ENCODE measurements at regions not wholly inside any gene's neighbourhood (a gene's known extent, or its start where the extent isn't known, plus 50 kb on each side); places are given as distances from the start of the nearest gene placed in this dataset.

DNA sequence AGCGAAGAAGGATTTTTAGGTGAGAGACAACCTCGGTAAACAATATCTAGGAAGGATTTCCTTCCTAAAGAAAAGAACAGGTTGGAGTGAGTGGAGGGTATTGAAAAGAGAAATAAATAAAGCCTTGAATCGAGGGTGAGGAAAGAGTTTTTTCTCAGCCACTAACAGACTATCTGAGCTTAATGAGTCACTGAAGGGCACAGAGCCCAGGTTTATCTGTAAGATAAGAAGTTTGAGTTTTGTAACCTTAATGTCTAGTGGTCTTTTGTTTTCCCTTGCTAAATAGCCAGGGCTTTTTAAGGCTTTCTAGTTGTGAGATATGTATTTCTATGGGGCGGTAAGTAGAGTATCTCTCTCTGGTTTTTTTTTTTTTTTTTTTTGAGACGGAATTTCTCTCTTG lies 394.5 kb upstream of the KIRREL3 start:
- Histone ChIP-seq H2AK9ac (replicated peaks; ENCODE audit: low read depth, low read length, poor library complexity) (no peak overlapping the region), H3K4me3 (ENCODE audit: insufficient read depth, low read depth, low read length) (no peak overlapping the region), H2BK120ac (ENCODE audit: low read depth, low read length) (no peak overlapping the region), H2BK5ac (ENCODE audit: low read depth, low read length, poor library complexity, severe bottlenecking) (no peak overlapping the region), H3K18ac (ENCODE audit: low read depth, low read length) (no peak overlapping the region), H3K9me3 (ENCODE audit: control insufficient read depth, insufficient read depth, low read length) (no peaks in the 10 kb centered on the region), H3K4me2 (ENCODE audit: low read depth, low read length) (no peak overlapping the region), H2AK5ac (ENCODE audit: low read depth, low read length) (no peak overlapping the region), H2AFZ (replicated peaks; ENCODE audit: low read length, poor library complexity) (no peak overlapping the region), H3K27ac (ENCODE audit: insufficient read depth, low read length) (no peak overlapping the region), H3K14ac (replicated peaks; ENCODE audit: low read depth, low read length) (no peak overlapping the region), H4K91ac (ENCODE audit: insufficient read depth, low read depth, low read length) (no peak overlapping the region), H3K36me3 (ENCODE audit: control insufficient read depth, insufficient read depth, low read length) (no peaks in the 10 kb centered on the region), H3K56ac (ENCODE audit: extremely low read depth, insufficient read depth, low read length) (no peak overlapping the region), H2BK15ac (ENCODE audit: low read depth, low read length) (no peak overlapping the region), H3K27me3 (ENCODE audit: control insufficient read depth, insufficient read depth, low read length) (no peaks in the 10 kb centered on the region), H3K9ac (ENCODE audit: low read depth, low read length) (no peak overlapping the region), H2BK20ac (ENCODE audit: low read depth, low read length) (no peak overlapping the region), H4K5ac (ENCODE audit: low read depth, low read length) (no peak overlapping the region), H4K20me1 (ENCODE audit: insufficient read depth, low read length) (no peaks in the 10 kb centered on the region), H3K9me1 (ENCODE audit: insufficient read depth, low read length) (no peaks in the 10 kb centered on the region), H3K79me1 (ENCODE audit: low read depth in 1 of 2, low read length in 2 of 2) (no peaks in the 10 kb centered on the region), H4K8ac (ENCODE audit: low read depth in 2 of 2, low read length in 2 of 2) (no peak overlapping the region), H3K23ac (ENCODE audit: low read depth, low read length) (no peak overlapping the region), H3K4ac (ENCODE audit: low read depth, low read length) (no peak overlapping the region), H3K4me1 (ENCODE audit: control insufficient read depth, insufficient read depth, low read length) (no peaks in the 10 kb centered on the region)
- WGBS, 2 experiments (ENCODE audit: extremely low coverage in 2 of 2, insufficient read length in 1 of 2), result no CpG with 5 or more reads among the region's 5 CpGs
- in situ Hi-C loops (cut with MboI; ENCODE audit: low sequenced_read_pairs), result no loop called here
- ATAC-seq (ENCODE audit: low read depth) (no peak), DNase-seq (no peak)
- ChIA-PET CTCF (no interaction called here), POLR2A (ENCODE audit: unreplicated experiment) (no interaction called here)
- no TSS peak for BruUV-seq (replicated peaks)
- intact Hi-C loops (cut with micrococcal nuclease), result no loop called here
- dilution Hi-C loops (cut with HindIII; ENCODE audit: low sequenced_read_pairs, unreplicated experiment), result no loop called here
- TF ChIP-seq CHD1 (IDR thresholded peaks at IDR 0.05; ENCODE audit: low read depth, low read length) (no peak), MXI1 (IDR thresholded peaks at IDR 0.05; ENCODE audit: borderline replicate concordance, low read depth, low read length) (no peak), MAFK (IDR thresholded peaks at IDR 0.05; ENCODE audit: low read depth, low read length) (no peak), BHLHE40 (IDR thresholded peaks at IDR 0.05; ENCODE audit: low read depth, low read length) (no peak), CEBPB (IDR thresholded peaks at IDR 0.05; ENCODE audit: low read depth, low read length) (no peak), RAD21 (IDR thresholded peaks at IDR 0.05; ENCODE audit: low read length) (no peak), MAZ (IDR thresholded peaks at IDR 0.05; ENCODE audit: borderline replicate concordance, low read depth, low read length) (no peak), FOS (IDR thresholded peaks at IDR 0.05; ENCODE audit: low read depth, low read length) (no peak), NFE2L2 (IDR thresholded peaks at IDR 0.05; ENCODE audit: low read depth, low read length) (no peak), POLR2A (IDR thresholded peaks at IDR 0.05; ENCODE audit: low read depth, low read length) (no peak), RFX5 (IDR thresholded peaks at IDR 0.05; ENCODE audit: low read depth, low read length) (no peak), RCOR1 (IDR thresholded peaks at IDR 0.05; ENCODE audit: insufficient replicate concordance, low read length) (no peak), SMC3 (IDR thresholded peaks at IDR 0.05; ENCODE audit: low read depth, low read length) (no peak)
- TF ChIP-seq, protein P1, sequence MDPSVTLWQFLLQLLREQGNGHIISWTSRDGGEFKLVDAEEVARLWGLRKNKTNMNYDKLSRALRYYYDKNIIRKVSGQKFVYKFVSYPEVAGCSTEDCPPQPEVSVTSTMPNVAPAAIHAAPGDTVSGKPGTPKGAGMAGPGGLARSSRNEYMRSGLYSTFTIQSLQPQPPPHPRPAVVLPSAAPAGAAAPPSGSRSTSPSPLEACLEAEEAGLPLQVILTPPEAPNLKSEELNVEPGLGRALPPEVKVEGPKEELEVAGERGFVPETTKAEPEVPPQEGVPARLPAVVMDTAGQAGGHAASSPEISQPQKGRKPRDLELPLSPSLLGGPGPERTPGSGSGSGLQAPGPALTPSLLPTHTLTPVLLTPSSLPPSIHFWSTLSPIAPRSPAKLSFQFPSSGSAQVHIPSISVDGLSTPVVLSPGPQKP (IDR thresholded peaks at IDR 0.05; ENCODE audit: borderline replicate concordance, low read depth, low read length), result no peak
- TF ChIP-seq, protein P2, sequence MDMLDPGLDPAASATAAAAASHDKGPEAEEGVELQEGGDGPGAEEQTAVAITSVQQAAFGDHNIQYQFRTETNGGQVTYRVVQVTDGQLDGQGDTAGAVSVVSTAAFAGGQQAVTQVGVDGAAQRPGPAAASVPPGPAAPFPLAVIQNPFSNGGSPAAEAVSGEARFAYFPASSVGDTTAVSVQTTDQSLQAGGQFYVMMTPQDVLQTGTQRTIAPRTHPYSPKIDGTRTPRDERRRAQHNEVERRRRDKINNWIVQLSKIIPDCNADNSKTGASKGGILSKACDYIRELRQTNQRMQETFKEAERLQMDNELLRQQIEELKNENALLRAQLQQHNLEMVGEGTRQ (IDR thresholded peaks at IDR 0.05; ENCODE audit: low read depth, low read length), result no peak
- TF ChIP-seq, protein P3, sequence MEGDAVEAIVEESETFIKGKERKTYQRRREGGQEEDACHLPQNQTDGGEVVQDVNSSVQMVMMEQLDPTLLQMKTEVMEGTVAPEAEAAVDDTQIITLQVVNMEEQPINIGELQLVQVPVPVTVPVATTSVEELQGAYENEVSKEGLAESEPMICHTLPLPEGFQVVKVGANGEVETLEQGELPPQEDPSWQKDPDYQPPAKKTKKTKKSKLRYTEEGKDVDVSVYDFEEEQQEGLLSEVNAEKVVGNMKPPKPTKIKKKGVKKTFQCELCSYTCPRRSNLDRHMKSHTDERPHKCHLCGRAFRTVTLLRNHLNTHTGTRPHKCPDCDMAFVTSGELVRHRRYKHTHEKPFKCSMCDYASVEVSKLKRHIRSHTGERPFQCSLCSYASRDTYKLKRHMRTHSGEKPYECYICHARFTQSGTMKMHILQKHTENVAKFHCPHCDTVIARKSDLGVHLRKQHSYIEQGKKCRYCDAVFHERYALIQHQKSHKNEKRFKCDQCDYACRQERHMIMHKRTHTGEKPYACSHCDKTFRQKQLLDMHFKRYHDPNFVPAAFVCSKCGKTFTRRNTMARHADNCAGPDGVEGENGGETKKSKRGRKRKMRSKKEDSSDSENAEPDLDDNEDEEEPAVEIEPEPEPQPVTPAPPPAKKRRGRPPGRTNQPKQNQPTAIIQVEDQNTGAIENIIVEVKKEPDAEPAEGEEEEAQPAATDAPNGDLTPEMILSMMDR (conservative IDR thresholded peaks at IDR 0.05; ENCODE audit: low read depth, low read length), result no peak
